SK-N-SH treated with all-trans-retinoic acid at 6 μM for 48 hours (cell line): ENCODE measurements at regions not wholly inside any gene's neighbourhood (a gene's known extent, or its start where the extent isn't known, plus 50 kb on each side); places are given as distances from the start of the nearest gene placed in this dataset.

Experiments
- CSDC2 ChIP-seq: fragments of 250-450 bp; sonication (Bioruptor Pico); IDR thresholded peaks from 2 replicates; pipeline ENCODE4 v1.5.0; 2020; ENCODE audit warnings: mild to moderate bottlenecking, moderate library complexity
- GLIS3 ChIP-seq: fragments of 250-450 bp; sonication (Bioruptor Pico); IDR thresholded peaks from 2 replicates; pipeline ENCODE4 v1.5.0; 2020; ENCODE audit warnings: mild to moderate bottlenecking, moderate library complexity
- PATZ1 ChIP-seq: fragments of 250-450 bp; sonication (Bioruptor Pico); IDR thresholded peaks from 2 replicates; pipeline ENCODE4 v1.8.0; 2020; ENCODE audit warnings: mild to moderate bottlenecking, moderate library complexity, borderline replicate concordance
- PPARA ChIP-seq: fragments of 250-450 bp; sonication (Bioruptor Pico); IDR thresholded peaks from 2 replicates; pipeline ENCODE4 v1.5.0; 2020; ENCODE audit warnings: mild to moderate bottlenecking, borderline replicate concordance
- ZFP3 ChIP-seq: fragments of 250-450 bp; sonication (Bioruptor Pico); IDR thresholded peaks from 2 replicates; pipeline ENCODE4 v1.5.0; 2020; ENCODE audit warnings: mild to moderate bottlenecking, moderate library complexity

GRCh38 chr2:226496273-226496550, 303.4 kb downstream of the IRS1 start:
- no peak for TF ChIP-seq CSDC2
- TF ChIP-seq PATZ1 (CRISPR knock-in tag) = no peak
- no peak for TF ChIP-seq PPARA
- no peak for TF ChIP-seq ZFP3 (CRISPR knock-in tag)
- no peak for TF ChIP-seq GLIS3 (CRISPR knock-in tag)
